ENCODE measurements at regions not wholly inside any gene's neighbourhood (a gene's known extent, or its start where the extent isn't known, plus 50 kb on each side); places are given as distances from the start of the nearest gene placed in this dataset.

GRCh38 chr15:47292638-47293190 is 424.6 kb upstream of the SEMA6D start:
- DNase-seq (ENCODE audit: low spot score) (no peak), FAIRE-seq (no peak)

DNA sequence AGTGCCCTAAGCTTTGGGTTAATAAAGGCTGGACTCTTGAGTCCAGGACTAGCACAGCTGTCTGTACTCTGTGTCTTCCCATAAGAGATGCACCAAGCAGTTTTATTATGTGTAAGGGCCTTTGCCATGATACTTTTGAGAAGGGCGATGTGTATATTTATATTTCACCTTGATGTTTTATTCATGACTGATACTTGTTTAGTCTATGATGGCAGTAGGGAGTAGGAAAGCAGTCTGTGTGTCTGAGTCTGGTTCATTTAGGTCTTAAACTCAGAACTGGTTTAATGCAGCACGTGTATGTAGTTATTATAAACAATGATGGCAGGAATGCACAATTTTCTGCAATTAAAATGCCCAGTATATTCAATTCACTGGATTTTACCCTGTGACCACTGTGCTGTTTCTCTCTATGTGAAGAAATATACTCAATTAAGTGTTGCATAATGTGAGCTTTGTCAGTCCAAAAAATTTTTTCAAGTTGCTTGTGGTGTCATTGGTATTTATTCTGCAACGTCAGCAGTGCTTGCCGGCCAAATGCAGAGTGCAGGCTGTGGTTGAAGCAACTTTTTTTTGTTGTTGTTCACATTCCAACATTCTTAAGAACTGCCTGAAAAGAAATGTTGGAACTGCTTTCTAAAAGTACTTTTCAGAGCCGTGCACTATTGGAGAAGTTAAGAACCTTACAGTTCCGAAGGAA is 423.7 kb upstream of the SEMA6D start:
- no peak for DNase-seq (ENCODE audit: low spot score)

DNA sequence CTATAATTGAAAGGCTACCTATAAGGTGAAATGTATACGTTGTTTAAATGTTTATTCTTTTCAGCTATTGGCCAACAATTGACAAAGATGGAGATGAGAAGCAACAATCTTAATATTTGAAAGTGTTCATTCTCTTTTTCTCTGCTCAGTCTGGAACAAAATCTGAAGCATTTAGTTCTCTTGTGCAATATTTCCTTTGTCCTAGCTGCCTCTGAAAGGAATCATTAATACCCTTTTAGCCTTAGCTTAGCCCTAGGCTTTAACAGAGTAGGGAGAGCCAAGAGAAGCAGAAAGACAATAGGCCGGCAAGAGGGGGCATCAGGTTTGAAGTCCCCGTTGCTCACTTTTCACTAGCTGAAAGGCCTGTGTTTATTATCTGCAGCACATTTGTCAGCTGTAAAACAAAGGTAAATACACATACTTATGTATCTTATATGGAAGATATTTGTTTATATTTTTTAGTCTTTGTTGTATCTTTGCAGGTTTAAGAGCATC is 422.5 kb upstream of the SEMA6D start:
- no peak for FAIRE-seq
- no peak for DNase-seq (ENCODE audit: low spot score)

More for the DNA sequence above, 423.7 kb upstream of the SEMA6D start:
- FAIRE-seq: no peak

DNA sequence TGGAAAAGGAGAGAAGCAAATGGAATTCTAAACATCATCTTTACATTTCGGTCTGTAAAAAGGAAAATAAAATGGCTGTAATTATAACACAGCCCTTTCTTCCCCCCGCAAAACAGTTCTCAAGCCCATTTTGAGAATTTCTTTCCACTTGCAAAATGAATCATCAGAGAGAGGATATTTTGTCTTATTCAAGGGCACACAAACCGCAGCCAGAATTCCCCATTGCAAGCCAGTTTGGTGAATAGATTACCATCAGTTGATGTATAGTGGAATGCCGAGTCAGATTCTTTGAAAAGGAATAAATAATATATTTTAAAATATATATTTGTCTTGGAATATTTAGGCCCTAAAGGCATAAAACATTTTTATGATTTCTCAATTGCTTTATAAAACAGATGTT is 420.4 kb upstream of the SEMA6D start:
- DNase-seq (ENCODE audit: low spot score): no peak
- FAIRE-seq: no peak

- FAIRE-seq (no peak), DNase-seq (ENCODE audit: low spot score) (no peak)
Observed at GRCh38 chr15:47299846-47300434, 417.4 kb upstream of the SEMA6D start.

GRCh38 chr15:47300596-47300995 is 416.7 kb upstream of the SEMA6D start:
- no peak for DNase-seq (ENCODE audit: low spot score)
- FAIRE-seq: no peak

DNA sequence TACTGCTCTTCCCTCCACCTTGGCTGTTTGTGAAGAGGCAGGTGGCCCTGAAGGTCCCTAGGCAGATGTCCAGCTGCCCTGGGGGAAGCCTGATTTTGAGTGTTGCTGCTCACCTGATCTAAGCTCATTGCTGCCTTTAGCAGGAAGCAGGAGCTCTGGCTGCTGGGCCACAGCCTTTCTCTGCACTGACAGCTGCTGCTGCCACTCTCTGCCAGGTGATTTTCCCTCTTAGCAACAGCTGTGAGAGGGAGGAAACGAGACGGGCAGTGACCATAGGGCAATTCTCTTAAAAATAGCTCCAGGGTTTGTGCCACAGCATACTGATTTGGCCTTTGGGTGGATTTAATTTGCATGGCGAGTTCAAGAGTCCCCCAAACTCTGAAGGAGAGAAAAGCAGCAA is 415.8 kb upstream of the SEMA6D start:
- no peak for DNase-seq (ENCODE audit: low spot score)
- FAIRE-seq: no peak

DNA sequence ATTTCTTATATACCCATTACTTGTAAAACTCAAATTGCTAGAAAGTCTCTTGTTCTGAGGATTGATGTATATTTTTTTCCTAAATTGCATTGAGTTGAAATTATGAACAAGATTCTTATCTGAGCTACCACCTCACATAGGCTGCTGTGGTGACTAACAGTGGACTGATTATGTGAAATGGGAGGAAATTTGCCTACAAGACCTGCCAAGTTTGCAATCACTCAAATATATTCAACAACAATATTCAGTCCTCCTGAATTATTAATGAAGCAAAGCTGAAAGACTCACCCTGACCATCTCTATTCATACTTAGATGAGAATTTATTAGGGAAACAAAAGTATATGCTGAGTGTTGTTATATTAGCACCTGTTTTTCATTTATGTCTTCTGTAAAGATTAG is 412.6 kb upstream of the SEMA6D start:
- FAIRE-seq (no peak), DNase-seq (ENCODE audit: low spot score) (no peak)

- DNase-seq (ENCODE audit: low spot score): no peak
- no peak for FAIRE-seq
Observed at GRCh38 chr15:47312161-47312560, 405.1 kb upstream of the SEMA6D start.

- FAIRE-seq (no peak), DNase-seq (ENCODE audit: low spot score) (no peak)
Observed at GRCh38 chr15:47326410-47327333, 390.6 kb upstream of the SEMA6D start.

DNA sequence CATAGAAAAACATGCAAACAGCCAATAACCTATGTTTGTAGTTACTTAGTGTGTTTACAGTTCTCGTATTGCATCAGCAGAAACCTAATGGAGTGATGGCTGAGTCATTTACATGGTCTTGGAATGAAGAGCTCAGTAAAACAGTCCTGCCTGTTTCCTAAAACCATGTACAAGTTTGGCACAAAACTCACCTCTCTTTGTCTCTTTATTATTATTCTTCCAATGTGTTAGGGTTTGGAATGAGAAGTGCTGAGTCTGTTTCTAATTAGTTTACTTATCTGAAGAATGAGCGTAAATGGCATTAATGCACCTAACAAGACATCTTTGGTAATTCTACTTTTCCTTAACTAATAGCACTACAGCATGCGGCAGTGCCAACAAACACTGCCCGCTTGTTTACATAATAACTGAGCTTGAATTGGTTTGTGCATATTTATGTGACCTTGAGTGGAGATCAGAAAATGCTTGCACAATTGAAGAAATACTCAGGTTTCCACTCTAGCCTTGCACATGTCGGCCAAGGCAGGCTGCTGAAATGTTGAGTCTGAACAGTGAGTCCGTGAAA is 385.4 kb upstream of the SEMA6D start:
- DNase-seq (ENCODE audit: low spot score) (no peak), FAIRE-seq (no peak)

GRCh38 chr15:47332481-47332880 is 384.8 kb upstream of the SEMA6D start:
- FAIRE-seq (no peak), DNase-seq (ENCODE audit: low spot score) (no peak)

- FAIRE-seq: no peak
- DNase-seq (ENCODE audit: low spot score): no peak
Observed at GRCh38 chr15:47333734-47334133, 383.6 kb upstream of the SEMA6D start.

- FAIRE-seq: no peak
Observed at GRCh38 chr15:47334805-47335535, 382.3 kb upstream of the SEMA6D start.

DNA sequence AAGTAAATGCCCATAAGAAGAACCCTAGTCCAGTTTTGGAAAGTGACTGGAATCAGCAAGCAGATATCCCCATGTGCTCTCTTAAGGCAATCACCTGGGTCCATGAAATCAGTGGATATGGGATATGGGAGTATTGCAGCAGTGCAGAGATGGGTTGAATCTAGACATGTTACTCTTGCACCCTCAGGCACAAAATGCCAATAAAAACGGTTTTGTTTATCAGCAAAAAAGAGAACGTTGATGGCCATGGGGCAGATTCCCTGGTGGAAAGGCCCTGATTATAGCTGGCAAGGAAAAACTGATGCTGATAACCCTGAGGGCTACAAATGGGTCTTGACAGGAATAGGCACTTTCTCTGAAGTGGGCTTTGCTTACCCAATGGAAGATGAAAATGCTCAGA is 380.2 kb upstream of the SEMA6D start:
- FAIRE-seq (no peak), DNase-seq (ENCODE audit: low spot score) (no peak)

More at GRCh38 chr15:47334805-47335535, 382.3 kb upstream of the SEMA6D start:
- DNase-seq (ENCODE audit: low spot score): no peak

DNA sequence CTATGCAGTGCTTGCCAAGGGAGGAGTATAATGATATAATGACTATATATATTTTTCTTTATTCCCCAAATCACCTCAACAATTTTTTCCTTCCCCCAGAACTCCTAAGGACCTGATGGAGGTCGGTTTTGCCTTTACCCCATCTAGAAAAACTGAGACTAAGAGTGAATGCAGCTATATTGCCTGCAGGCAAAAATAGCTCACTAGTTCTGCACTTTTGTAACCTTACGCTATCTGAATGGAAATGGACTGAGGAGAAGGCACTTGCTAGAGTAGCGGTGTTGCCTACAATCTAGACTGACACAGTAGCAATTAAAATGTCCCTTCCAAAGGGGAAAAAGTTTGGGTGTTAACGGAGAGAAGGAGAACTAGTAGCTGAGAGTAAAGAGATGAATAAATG is 379.5 kb upstream of the SEMA6D start:
- DNase-seq (ENCODE audit: low spot score) (no peak), FAIRE-seq (no peak)

- no peak for FAIRE-seq
Observed at GRCh38 chr15:47338771-47339170, 378.5 kb upstream of the SEMA6D start.

GRCh38 chr15:47339800-47340570 is 377.3 kb upstream of the SEMA6D start:
- FAIRE-seq: no peak
- no peak for DNase-seq (ENCODE audit: low spot score)

More at GRCh38 chr15:47338771-47339170, 378.5 kb upstream of the SEMA6D start:
- no peak for DNase-seq (ENCODE audit: low spot score)

DNA sequence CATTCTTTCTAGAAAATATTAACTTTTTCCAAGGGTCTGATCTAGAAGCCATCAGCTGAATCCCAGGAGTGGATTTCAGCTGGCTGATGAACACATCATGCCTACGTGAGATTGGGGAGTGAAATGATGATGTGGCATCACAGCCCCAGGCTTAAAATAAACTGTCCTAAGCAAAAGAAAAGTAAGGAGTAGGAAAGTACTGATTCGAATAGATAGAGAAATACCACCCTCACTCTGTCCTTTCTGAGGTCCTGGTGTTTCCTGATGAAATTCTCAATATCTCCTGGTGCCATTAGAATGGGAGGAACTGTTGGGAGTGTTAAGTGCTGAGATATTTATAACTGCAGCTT is 376.8 kb upstream of the SEMA6D start:
- DNase-seq (ENCODE audit: low spot score): no peak
- FAIRE-seq: no peak

DNA sequence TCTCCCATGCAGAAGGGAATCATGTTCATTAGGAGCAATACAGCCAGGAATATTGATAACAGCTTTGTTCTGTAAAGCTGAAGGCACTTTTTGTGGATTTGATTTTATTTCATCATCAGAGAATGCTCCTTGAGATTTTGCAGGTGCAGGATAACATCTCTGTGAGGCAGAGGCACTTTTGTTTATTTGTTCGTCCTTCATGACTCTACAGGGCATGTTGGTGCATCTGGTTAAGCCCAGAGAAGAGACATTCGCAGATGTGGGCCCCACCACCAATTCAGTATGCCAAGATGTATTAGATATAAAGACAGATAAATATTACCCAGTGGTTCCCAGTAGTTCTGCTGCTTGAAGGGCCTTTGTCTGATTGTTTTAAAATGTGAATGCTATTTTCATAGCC is 368.1 kb upstream of the SEMA6D start:
- no peak for FAIRE-seq
- no peak for DNase-seq (ENCODE audit: low spot score)
